GM21737 (cell line): ENCODE measurements at regions not wholly inside any gene's neighbourhood (a gene's known extent, or its start where the extent isn't known, plus 50 kb on each side); places are given as distances from the start of the nearest gene placed in this dataset.
"Not testable (repeated sequence)": the region's sequence is repeated elsewhere in the genome, so short reads cannot be mapped to it uniquely, and the experiment has no call there.

Experiments
- ATAC-seq: cut with Tn5 transposase; IDR thresholded peaks from one replicate; pipeline ENCODE4 v1.9.1; 2021; ENCODE audit warnings: mild to moderate bottlenecking, moderate library complexity; ENCODE audit not compliant: unreplicated experiment

- ATAC-seq = no peak
Observed at GRCh38 chr6:132061381-132061780, 110.2 kb upstream of the CCN2 start.

DNA sequence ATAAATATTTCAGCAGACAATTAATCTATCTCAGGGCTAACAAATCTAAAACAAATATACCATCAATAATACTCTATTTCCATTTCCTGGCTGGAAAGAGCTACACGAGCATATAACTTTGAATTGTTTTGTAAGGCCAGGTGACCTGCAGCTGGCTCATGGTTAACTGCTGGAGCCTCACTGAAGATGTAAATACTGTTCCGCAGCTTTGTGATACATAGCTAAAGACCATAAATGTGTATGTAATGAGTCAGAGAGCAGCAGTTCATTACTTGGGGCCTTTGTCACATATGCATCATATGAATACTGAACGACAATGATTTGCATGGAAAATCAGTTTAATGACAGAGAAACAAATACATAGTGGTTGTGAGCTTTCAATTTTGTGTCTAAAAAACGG lies 109.4 kb upstream of the CCN2 start:
- ATAC-seq = no peak

GRCh38 chr6:132058975-132059374 lies 107.8 kb upstream of the CCN2 start:
- no peak for ATAC-seq

DNA sequence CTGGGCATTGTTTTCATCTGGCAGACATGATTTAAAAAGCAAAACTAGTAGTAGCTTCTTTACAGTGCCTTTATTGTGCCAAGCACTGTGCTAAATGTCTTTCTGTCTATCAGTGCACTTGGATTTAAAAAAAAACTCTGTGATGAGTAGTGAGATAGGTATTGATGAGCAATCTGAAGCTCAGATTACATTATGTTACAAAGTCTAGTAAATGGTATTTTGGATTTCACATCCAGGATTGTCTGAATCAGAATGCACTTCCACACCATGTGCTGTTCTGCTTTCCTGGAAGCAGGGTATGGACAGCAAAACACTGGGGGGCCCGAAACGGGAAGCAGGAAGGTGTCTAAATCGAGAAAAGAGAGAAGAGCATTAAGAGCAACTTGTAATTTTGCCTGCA lies 103.4 kb upstream of the CCN2 start:
- ATAC-seq = no peak

DNA sequence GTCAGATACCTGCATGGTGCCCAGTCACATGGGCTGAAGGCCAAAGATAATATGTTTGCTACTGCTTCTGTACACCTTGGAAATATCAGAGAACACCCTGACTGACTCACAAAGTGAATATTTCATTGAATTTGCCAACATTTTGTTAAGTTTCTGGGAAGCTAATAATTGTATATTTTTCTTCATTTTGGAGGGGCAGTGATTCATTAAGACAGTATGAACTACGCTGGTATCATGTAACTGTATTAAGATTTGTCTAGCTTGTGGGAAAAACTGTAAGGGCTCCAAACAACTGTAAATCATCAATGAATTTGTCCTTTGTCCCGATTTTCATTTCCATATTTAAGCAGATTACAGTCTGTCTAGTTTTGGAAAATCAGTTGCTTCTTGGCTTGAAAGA lies 102.3 kb upstream of the CCN2 start:
- ATAC-seq = no peak

DNA sequence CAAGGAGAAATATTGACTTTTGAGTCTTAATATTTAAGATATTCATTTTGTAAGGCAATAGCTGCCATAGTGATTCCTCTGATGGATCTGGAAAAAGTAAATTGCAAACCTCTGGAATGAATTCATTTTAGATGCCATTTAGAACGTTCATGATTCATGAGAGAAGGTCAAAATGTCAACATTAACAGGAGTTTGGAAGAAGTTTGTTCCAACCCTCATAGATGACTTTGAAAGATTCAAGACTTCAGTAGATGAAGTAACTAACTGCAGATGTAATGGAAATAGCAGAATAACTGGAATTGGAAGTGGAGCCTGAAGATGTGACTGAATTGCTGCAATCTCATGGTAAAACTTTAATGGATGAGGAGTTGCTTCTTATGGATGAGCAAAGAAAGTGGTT lies 100.9 kb upstream of the CCN2 start:
- ATAC-seq = no peak

DNA sequence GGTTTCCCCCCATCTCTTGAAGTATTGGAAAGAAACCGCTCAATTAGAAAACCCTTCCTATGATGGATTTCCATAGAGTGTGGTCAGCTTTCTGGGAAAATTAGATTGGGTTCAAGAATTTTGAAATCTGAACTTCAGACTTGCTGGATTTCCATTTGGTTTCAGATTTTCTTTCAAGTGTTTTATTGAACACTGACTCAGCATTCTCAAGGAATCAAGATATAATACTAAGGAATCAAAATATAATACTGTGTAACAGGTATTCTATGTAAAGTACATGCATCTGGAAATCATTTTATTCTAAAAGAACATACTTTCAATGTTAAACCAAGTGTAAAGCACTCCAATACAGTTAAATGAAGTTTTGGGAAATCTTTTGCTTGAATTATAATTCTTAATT lies 94.7 kb upstream of the CCN2 start:
- no peak for ATAC-seq

- no peak for ATAC-seq
Observed at GRCh38 chr6:132043148-132043547, 92.0 kb upstream of the CCN2 start.

DNA sequence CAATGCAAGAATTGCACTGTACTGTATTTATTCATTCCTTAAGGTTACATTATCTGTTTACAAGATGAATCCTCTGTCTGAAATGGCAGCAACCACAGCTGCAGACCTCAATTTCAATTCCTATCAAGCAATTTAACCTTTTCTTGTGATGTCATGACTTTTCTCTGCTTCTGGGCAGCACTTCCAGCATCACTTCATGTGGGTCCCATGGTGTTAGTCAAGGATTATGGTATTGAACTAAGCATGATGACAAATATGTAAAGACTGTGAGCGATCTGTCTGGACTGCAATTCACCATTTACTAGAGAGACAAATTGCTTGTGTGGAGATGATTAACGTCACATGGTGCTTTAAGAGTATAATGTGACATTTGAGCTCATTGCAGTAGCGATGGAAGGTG lies 90.5 kb upstream of the CCN2 start:
- ATAC-seq = no peak

- no peak for ATAC-seq
Observed at GRCh38 chr6:132028029-132028428, 76.9 kb upstream of the CCN2 start.

- ATAC-seq = no peak
Observed at GRCh38 chr6:132025468-132025867, 74.3 kb upstream of the CCN2 start.

DNA sequence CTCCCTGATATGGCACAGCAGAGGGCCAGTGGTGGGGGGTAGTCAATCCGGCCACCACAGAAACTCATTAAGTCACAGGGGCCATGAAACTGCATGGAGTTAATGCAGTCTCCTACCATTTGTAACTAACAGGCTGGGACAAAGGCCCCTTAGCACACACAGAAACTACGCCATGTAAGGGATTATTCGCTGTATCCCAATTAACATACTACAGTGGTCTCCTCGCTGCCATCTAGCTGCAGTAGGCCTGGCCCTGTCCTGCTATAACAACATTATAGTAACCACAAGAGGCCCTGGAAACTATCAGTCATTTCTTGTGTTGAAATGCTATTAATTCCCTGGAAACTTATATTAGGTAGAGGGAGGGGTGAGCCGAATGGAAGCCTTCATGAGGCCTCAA lies 72.3 kb upstream of the CCN2 start:
- ATAC-seq = no peak

GRCh38 chr6:132021552-132022375 lies 70.6 kb upstream of the CCN2 start:
- ATAC-seq = no peak

- not testable (repeated sequence) for ATAC-seq
Observed at GRCh38 chr6:132020918-132021317, 69.7 kb upstream of the CCN2 start.

DNA sequence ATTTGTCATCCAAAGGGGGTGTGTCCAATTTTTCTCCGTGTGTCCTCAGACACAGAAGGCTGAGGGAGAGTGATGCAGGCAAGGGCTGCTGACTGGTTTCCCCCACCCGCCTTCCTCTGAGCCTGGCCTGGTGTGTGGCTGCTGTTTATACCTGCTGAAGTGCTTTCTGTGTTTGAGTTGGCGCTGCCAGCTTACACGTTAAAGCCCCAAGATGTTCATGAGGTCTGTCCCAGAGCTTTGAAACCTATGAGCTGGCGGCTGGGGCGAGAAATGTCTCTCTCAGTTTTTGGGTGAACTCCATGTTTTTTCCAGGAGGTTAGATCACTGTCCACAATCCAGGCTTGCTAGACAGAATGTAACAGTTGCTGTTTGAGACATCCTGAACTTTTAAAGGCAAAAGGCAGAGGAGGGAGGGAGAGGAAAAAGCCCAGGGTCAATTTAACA lies 69.0 kb upstream of the CCN2 start:
- no peak for ATAC-seq

- no peak for ATAC-seq
Observed at GRCh38 chr6:132019586-132019985, 68.4 kb upstream of the CCN2 start.

DNA sequence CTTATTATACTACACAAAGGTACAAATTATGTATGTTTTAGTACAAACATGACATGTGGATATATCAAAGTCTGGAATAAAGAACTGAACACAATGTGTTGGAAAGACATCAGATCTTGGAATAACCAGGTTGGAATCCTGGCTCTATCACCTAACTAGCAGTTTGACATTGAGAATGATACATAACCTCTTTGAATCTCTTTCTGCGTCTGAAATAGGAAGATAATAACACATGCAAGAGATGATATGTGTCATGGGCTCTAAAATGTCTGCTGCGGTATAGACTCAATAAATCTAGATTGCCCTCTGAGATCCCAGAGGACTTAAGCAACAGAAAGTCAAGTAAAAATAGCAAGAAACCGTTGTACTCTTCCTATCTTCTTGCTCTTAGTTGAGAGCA lies 66.8 kb upstream of the CCN2 start:
- no peak for ATAC-seq

DNA sequence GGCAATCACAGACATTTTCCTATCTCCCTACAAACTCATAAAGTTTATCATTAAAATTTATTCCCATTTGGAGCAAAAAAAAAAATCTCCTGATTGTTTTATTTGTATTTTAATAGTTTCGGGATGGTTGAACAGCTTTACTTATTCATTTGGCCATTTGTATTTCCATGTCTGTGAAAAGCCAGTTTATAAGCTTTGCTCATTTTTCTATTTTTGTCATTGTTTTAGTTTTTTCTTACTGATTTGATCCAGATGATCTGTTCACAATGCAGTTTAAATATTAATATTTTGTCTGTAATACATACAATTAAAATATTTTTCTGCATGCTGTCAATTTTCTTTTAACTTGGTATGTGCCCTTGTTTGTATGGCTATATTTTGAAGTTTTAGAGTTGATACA lies 65.2 kb upstream of the CCN2 start:
- no peak for ATAC-seq

- no peak for ATAC-seq
Observed at GRCh38 chr6:132011582-132011981, 60.4 kb upstream of the CCN2 start.

DNA sequence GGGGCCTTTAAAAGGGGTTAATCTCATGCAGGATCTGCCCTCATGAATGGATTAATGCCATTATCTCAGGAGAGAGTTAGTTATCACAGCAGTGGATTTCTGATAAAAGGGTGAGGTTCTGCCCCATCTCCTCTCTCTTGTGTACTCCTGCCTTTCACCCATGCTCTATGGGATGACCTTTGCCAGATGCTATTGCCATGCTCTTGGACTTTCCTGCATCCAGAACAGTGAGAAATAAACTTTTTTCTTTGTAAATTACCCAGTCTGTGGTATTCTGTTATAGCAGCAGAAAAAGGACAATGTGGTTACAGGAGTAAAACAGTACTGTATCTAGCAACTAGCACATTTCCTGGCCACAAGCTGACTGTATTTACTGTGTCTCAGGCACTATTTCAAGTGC lies 58.0 kb upstream of the CCN2 start:
- no peak for ATAC-seq

- ATAC-seq = no peak
Observed at GRCh38 chr6:132007474-132008190, 56.5 kb upstream of the CCN2 start.

DNA sequence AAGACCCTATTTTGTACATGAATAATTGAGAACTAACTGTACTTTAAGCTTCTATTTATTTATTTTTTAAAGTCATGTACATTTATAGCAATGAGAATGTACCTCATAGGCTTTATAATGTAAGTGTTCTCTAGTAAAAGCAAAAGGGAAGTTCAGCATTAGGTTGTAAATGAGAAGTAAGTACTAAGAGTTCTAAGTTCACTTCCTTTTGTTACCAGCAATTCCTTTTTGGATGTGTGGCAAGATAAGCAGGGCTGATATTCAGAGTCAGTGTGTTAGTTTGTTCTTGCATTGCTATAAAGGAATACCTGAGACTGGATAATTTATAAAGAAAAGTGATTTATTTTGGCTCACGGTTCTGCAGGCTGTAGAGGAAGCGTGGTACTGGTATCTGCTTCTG lies 54.0 kb upstream of the CCN2 start:
- no peak for ATAC-seq
